Right ventricle myocardium superior (tissue), 1 donor: ENCODE measurements at regions not wholly inside any gene's neighbourhood (a gene's known extent, or its start where the extent isn't known, plus 50 kb on each side); places are given as distances from the start of the nearest gene placed in this dataset.

ENCODE experiments used
- ATAC-seq: fragments of 200-7000 bp; cut with Tn5 transposase; one replicate; pipeline ENCODE4 v1.9.1; 2020; ENCODE audit warnings: mild to moderate bottlenecking; ENCODE audit not compliant: poor library complexity
- DNase-seq: peaks from one replicate; pipeline ENCODE4 v3.0.0-alpha.2; 2020
- intact Hi-C: fragments of 100-400 bp; cut with DNase I; formaldehyde crosslinking; loops from one replicate; pipeline ENCODE4 v1.11.2; 2022
- donor health status: DM: no; HTN: yes; CAD: no; lungs with severe emphysema.

DNA sequence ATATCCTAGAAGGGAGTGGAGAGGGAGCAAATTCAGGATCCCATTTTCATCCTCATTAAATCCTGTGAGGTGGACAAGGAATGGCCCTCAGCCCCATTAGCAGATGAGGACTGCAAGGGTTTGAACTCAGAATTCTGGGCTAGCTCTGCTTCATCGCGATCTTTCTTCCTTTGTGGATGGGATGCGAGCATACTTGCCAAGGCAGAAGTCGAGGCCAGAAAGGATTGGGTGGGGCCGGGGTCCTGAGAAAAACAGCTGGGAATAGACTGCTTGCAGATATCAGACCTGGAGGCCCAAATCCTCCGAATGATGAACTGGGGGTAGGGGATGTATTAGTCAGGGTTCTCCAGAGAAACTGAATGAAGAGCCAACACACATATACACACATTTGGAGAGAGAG lies 179.0 kb downstream of the CHST1 start:
- no peak for ATAC-seq
- intact Hi-C loops, result no loop called here
- no peak for DNase-seq

DNA sequence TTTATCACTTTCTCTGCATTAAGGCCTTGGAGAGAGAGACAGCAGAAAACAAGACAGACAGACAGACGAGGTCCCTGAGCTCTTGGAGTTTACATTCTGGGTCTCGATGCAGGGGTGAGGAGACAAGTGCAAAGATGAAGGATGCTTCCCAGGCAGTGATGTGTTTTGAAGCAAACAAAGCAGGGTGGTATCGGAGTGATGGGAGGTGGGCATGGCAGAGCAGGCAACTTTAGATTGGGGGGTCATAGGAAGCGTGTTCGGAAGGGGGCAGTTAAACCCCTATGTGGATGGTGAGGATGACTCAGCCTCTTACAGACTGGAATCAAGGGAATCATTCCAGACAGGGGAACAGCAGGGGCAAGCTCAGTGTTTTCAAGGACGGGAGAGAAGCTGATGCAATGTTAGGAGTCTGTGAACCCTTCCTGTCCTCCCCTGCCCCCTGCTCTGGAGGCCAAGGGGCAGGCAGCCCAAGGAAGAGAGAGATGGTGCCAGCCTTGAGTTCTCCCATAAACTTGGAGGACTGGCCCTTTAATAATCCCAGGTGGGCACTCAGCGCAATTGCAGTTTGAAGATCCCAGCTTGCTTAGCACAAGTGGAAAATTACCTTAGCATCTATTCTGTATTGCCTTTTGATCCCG lies 180.2 kb downstream of the CHST1 start:
- ATAC-seq (no peak), DNase-seq (no peak)
- intact Hi-C loops, result no loop called here

DNA sequence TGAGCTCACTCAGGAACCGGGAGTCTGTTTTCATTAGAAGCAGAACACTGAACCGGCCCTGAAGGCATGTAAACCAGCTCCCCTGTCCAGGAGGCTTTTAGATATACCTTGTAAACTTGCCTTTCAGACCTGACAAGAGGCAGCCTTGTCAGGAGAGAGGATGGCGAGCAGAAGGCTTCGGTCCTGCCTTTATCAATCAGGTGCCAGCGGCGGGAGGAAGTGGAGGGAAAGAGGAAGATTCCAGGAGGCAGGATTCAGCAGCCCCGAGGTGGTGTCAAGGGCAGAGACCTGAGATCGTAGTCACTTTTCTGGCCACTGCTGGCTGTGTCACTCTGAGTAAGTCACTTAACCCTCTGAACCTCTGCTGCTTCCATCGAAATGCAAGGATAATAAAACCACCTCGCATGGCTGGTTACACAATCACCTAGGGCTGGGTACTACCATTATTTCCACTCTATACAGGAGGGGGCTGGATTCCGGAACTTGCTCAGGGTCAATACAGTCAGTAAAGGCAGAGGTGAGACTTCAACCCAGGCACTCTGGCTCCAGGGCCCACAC lies 181.0 kb downstream of the CHST1 start:
- intact Hi-C loops, result no loop called here
- DNase-seq (no peak), ATAC-seq (no peak)

DNA sequence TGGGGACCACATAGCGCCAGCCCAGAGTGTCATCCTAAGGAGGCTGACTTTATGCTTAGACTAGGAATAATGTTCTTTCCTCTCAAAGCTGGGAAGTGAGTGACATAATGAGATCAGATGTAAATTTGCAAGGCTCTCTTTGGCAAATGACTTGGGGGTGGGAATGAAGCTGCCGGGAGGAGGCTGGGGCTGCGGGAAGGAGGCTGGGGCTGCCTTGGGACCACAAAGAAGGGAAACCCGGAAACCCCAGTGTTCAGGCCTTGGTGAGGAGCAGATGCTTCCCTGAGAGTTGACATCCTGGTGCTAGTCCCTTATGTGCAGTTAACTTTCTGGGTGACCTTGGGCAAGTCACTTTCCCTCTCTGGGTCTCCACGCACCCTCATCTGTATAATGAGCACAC lies 182.0 kb downstream of the CHST1 start:
- no peak for DNase-seq
- intact Hi-C loops, result no loop called here
- no peak for ATAC-seq

DNA sequence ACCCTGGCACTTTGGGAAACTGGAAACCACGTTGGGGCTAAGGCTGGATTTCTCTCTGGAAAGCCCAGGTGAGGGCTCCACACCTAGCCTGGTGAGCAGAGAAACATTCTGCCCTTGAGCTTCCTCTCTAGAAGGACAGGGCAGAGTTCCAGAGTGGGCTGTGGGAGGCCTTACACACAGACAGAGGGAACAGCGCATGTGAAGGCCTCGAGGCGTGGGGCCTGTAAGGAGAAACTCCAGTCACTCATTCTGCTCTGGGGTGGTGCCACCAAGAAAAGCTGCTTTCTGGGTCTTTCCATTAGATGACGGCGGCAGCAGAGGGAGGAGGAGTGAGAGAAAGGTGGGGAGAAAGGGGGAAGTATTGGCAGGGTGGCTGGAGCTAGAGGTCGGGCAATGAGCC lies 183.1 kb downstream of the CHST1 start:
- no peak for ATAC-seq
- intact Hi-C loops, result no loop called here
- no peak for DNase-seq

DNA sequence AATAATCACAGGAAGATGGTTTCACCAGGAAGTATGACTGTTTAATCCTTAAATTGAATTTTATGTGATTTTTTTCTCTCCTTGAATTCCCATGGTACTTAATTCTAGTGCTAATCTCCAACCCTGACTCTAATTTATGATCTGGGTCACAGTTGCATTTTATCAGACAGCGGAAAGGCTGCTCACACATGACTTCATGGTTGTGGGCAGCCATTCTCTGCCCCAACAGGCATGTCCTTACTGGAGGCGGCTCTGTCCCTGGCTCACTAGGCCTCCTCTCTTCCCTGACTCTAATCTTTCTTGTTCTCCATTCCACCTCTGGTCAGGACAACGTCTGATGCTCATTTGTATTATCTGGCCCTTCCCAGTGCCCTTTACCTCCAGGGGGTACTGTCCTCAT lies 184.4 kb downstream of the CHST1 start:
- no peak for ATAC-seq
- intact Hi-C loops, result no loop called here
- DNase-seq, result no peak

DNA sequence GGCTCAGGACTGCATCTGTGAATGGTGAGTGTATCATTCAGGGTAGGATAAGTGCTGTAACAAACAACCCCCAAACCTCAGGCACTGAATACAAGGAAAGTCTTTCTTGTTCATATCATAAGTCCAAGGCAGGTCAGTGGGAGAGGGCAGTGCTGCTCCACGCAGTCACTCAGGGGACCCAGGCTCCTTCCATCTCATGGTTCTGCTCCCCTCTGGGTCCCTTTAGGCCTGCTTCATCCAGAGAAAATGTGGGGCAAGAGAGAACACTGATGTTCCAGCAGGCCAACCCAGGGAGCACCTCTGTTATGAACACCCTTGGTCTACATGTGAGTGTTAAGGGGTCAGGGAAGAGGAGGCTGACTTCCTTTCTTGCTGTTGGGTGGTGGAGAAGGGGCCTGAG lies 187.8 kb downstream of the CHST1 start:
- intact Hi-C loops, result no loop called here
- DNase-seq, result no peak
- ATAC-seq, result no peak

DNA sequence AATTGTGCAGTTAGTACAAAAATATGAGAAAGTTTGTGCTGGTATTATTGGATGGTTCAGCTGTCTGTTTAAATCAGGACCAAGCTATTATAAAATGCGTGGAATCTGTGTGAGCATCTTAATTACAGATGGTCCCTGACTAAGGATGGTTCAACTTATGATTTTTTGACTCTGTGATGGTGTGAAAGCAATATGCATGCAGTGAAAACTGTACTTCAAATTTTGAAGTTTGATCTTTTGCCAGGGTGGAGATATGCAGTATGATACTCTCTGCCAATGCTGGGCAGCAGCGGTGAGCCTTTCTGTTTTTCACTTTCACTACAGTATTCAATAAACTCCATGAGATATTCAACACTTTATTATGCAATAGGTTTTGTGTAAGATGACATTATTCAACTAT lies 189.3 kb downstream of the CHST1 start:
- DNase-seq (no peak), ATAC-seq (no peak)
- intact Hi-C loops, result no loop called here

DNA sequence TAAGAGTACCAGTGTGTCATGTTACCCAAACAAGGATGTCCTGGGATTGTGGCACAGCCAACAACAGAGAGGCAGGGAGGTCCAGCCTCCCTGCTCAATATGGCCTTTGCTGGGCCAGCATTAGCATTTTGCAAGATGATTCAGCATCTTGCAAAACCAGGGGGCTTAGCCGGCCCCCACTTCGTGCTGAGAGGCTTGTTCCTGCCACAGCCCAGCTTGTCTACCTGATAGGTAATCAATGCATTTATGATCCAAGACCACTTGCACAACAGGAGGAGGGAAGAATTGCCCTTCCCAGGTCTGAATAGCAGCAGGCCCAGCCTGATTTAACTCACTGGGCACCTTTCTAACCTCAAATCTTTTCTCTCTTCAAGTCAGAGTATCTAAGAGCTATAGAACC lies 189.0 kb upstream of the SYT13 start:
- ATAC-seq (no peak), DNase-seq (no peak)
- intact Hi-C loops, result no loop called here

DNA sequence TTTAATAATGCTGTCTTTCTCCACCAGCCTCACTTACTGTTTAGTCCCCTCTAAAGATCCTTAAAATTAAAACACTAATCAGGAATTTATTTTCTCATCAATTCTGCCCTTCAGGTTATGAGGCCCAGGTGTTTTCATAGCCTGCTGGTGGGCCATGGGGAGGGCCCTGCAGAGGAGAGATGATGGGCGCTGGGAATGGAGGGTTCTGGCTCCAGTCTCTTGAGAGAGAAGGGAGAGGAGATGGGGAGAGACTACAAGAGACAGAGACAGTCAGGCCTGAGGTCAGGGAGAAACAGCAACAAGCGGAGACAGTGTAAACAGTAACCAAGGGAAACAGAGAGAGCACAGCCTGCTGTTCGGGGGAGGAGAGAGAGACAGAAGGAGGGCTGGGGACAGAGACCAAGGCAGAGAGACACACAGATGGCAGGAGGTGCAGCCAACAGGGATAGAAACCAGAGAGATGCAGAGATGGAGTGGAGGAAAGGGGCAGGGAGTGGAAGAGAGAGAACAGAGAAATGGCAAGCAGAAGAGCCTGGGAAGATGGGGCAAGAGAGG lies 187.3 kb upstream of the SYT13 start:
- ATAC-seq (no peak), DNase-seq (no peak)
- intact Hi-C loops, result no loop called here

DNA sequence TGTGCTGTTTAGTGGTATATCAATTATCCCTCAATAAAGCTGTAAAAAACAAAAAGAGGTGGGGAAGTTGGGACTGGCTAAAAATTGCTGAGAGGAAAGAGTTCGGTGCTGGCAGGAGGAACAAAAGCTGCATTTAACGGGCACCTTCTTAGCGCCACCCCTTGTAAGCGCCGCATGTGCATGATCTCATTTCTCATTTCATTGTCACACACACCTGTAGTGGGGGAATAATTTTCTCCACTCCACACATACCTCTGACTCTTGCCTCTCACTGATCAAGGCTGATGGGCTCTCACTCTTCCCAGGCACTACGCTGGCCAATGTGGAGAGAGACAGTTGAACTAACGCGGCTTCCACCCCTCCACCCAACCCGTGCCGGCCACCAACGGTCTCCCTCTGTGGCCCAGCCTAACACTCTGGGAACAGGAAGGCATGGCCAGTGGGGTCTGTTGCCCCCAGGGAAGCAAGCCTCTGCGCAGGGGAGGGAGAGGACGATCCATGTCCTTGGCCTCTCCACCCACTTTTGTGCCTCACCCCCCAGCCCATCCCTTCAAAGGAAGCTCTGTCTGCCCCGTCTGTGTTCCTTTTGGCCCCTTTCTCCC lies 186.7 kb upstream of the SYT13 start:
- intact Hi-C loops, result no loop called here
- no peak for DNase-seq
- no peak for ATAC-seq

DNA sequence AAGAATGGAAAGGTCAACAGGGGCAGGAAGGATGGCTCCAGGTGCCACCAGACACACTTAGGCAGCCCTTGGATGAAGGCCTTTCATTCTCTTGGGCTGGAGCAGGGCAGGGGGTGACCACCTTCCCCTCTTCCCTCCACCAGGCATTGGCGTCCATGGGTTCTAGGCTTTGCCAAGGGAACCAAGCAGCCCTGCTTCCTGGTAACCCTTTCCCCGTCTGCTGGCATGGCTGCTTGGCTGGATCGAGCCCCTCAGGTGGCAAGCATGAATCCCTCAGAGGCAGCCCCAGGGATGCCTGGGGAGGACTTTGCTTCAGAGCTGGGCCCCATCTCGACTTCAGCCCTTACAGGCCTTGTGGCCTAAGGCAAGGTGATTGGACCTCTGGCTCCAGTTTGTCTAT lies 185.1 kb upstream of the SYT13 start:
- intact Hi-C loops, result no loop called here

DNA sequence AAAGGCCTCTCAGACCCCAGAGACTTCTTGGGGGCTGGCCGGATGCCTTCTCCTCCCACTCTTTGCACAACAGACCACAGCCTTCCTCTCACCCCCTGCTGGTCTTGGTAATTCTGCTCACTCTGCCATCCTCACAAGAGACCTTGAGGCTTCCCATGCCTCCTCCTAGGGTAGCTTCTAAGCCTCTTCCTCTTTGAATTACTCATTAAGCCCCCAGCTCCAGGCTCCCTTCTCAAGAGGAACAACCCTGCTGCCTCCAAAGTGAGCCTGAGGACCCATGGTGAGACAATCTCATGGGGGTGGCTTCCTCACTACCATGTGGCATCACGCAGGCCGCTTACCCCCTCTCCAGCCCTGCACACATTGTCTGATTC lies 184.6 kb upstream of the SYT13 start:
- intact Hi-C loops, result no loop called here
- DNase-seq (no peak), ATAC-seq (no peak)

More for the DNA sequence above, 185.1 kb upstream of the SYT13 start:
- no peak for DNase-seq
- ATAC-seq, result no peak

DNA sequence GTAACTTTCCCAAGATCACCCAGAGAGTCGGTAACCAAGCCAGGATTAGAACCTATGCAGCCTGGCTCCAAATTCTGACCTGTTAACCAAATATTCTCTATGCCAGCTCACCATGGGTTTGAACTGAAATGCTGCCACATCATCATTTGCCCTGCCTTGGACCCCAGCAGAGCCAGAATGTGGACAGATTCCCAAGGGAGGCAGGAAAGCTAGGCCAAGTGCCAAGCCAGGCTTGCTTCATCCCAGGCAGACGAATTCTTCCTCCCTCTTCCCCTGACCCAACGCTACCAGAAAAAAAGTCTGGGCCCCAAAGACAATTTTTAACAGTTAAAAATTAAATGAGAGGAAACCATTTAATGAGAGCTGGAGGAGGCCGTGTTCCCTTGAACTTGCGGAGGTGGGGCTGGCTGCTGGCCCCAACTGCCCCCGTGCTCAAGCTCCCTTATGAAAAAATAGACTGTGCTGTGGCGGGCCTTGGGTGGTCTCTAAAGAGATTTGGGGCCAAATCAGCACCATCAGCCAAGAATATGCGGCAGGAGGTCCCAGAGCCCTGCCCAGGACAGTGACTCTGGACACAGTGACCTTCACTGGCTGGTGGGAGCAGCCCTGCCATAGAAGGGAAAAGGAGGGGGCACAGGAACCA lies 184.1 kb upstream of the SYT13 start:
- peak; percentile 66 for DNase-seq
- ATAC-seq, result peak; percentile 34
- intact Hi-C loops, result no loop called here

DNA sequence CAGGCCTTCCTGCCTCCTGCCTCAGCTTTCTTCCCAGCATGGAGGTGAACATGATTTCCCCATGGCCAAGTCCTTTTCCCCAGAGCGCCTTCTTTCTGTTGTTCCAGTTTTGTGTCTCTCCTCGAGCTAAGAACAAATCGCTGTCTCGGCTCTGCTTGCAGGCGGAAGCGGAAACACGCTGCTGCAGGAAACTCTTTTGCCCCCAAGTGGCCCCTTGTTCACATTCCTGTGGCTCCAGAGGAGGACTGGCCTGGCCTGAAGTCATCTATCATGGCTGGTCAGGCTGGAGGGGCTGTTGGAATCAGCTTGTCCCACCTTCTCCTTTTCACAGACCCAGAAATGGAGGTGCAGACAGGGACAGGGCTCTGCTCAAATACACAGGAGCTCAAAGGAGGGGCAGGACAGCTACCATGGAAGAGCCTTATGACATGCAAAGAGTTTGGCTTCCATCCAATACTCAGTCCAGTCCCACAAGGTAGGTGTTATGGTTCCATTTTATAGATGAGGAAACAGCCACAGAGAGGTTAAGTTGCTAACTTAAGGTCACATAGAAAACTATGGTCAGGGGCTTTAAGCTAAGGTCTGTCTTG lies 182.2 kb upstream of the SYT13 start:
- no peak for DNase-seq
- intact Hi-C loops, result no loop called here
- ATAC-seq, result no peak

DNA sequence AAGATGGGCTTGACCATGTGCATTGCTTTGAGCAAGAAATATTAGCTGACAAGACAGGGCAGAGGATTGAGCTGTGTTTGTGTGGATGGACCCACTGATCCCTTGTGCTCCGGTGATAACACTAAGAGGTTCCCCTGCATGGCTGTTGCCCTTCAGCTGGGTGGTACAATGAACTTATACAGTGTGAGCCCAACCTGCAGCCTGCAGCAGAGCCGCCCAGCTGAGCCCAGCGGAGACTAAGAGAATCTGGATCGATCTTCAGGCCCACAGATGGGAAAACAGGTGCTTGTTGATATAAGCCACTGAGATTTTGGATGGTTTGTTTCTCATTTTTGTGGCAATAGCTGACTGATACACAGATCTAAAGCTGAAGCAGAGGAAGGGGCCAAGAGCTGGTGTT lies 177.4 kb upstream of the SYT13 start:
- DNase-seq (no peak), ATAC-seq (no peak)
- intact Hi-C loops, result no loop called here

DNA sequence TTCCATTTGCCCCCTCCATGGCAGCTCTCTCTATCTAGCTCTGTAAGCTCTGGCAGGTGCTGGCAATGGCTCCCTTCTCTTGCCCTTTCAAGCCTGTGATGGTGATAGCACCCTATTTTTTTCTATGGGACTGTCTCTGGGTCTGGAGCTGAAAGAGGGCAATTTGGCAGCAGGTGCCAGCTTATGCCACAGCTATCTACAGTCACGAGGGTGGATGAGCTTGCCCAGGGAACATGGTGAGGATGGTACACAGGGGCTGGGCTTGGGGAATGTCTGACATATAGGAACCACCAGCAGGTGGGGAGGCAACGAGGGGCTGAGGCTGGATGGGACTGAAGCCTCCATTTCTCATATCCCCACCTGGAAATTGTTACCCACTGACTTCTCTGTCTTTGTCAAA lies 175.4 kb upstream of the SYT13 start:
- intact Hi-C loops, result no loop called here
- ATAC-seq (no peak), DNase-seq (no peak)

DNA sequence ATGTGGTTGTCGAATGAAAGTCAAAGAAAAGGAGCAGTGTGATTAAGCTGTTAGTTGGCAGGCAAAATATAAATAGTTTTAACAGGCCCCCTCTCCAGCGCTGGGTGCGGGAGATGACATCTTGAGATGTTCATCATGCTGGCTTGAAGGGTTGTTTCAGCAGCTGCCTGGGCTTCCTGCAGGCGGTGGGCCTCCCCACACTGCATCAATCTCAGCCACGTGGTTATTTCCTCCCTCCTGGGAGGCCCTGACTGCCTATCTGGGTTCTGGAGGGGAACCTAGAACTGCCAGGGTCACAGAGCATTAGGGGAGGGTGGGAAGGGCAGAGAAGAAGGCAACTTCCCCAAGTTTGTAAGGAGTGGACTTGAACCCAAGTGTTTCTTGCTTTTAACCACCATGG lies 173.3 kb upstream of the SYT13 start:
- no peak for ATAC-seq
- no peak for DNase-seq
- intact Hi-C loops, result no loop called here

DNA sequence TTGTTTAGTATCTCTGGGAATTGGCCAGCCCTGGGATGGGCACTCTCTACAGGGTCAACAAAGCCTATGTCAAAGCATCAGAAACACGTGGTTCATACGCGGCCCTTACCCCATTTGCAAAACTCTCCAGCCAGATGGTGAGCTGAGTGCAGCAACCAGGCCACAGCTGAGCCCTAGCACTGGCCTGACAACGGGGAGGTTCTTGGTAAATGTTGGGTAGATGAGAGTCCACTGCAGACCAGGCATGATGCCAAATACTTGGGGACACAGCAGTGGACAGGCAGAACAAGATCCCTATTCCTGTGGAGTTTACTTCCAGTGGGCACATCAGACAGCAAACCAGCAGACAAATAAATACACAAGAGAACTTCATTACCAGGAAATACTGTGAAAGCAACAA lies 172.1 kb upstream of the SYT13 start:
- ATAC-seq (no peak), DNase-seq (no peak)
- intact Hi-C loops, result no loop called here

DNA sequence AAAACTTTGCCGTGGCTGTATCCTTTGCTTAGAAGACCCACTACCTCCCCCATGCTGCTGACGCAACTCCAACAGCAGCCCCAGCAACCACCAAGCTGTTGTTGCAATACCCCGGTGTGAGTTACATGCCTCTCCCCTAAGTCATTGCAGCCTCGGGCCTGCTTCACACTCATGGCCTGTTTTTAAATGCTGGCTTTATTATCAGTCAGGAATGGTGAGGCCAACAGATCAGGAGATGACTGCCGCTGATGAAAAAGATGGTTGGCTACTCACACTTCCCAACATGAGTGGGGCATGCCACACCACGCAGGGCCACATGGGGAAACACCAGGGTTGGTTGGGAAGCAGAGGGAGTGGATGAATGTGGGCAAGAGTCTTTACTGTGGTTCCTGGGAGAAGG lies 171.5 kb upstream of the SYT13 start:
- ATAC-seq (no peak), DNase-seq (no peak)
- intact Hi-C loops, result no loop called here
